PFSK-1 (cell line): ENCODE measurements at regions not wholly inside any gene's neighbourhood (a gene's known extent, or its start where the extent isn't known, plus 50 kb on each side); places are given as distances from the start of the nearest gene placed in this dataset.

Source experiments
- FOXP2 ChIP-seq: optimal IDR thresholded peaks from 2 replicates; pipeline ENCODE3; 2011; ENCODE audit warnings: borderline replicate concordance, control low read depth, inconsistent platforms; ENCODE audit not compliant: insufficient read depth; ENCODE audit errors: extremely low read length, extremely low read depth
- POLR2AphosphoS5 ChIP-seq: IDR thresholded peaks from 2 replicates; pipeline ENCODE4 v1.6.1; 2012; ENCODE audit warnings: low read depth, mild to moderate bottlenecking, control low read depth, low read length, moderate library complexity
- SIN3A ChIP-seq: IDR thresholded peaks from 2 replicates; pipeline ENCODE4 v1.6.1; 2012; ENCODE audit warnings: mild to moderate bottlenecking, low read length, moderate library complexity, borderline replicate concordance; ENCODE audit not compliant: insufficient read depth
- TAF1 ChIP-seq: IDR thresholded peaks from 2 replicates; pipeline ENCODE4 v1.6.1; 2012; ENCODE audit warnings: low read length, control low read depth, borderline replicate concordance; ENCODE audit not compliant: insufficient read depth
- TF ChIP-seq, protein P1 (sequence below), 2 experiments: IDR thresholded peaks; 2 replicates each; pipeline versions ENCODE4 v1.6.1 to v1.8.0; 2011 to 2012; ENCODE audit warnings: low read depth in 2 of 2, low read length in 2 of 2, control low read depth in 1 of 2, inconsistent platforms in 1 of 2, mild to moderate bottlenecking in 1 of 2, moderate library complexity in 1 of 2; ENCODE audit not compliant: insufficient read depth in 1 of 2

DNA sequence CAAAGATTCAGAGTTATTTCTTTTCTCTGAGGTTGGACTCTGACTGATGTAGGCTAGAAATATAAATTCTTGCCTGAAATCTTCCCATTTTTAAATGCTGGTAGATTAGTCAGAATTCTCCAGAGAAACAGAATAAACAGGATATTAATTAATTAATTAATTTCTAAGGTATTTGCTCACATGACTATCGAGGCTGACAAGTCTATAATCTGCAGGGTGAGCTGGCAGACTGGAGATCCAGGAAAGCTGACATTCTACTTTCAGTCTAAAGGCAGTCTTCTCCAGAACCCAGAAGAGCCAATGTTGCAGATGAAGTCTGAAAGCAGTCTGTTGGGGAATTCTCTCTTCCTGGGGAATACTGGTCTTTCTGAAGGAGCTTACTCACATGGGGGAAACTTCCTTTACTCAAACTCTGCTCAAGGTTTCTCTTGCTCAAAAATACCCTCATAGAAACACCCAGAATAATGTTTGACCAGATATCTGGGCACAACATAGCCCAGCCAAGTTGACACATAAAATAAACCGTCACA is 189.7 kb downstream of the KIF20B start:
- TF ChIP-seq, protein P1, sequence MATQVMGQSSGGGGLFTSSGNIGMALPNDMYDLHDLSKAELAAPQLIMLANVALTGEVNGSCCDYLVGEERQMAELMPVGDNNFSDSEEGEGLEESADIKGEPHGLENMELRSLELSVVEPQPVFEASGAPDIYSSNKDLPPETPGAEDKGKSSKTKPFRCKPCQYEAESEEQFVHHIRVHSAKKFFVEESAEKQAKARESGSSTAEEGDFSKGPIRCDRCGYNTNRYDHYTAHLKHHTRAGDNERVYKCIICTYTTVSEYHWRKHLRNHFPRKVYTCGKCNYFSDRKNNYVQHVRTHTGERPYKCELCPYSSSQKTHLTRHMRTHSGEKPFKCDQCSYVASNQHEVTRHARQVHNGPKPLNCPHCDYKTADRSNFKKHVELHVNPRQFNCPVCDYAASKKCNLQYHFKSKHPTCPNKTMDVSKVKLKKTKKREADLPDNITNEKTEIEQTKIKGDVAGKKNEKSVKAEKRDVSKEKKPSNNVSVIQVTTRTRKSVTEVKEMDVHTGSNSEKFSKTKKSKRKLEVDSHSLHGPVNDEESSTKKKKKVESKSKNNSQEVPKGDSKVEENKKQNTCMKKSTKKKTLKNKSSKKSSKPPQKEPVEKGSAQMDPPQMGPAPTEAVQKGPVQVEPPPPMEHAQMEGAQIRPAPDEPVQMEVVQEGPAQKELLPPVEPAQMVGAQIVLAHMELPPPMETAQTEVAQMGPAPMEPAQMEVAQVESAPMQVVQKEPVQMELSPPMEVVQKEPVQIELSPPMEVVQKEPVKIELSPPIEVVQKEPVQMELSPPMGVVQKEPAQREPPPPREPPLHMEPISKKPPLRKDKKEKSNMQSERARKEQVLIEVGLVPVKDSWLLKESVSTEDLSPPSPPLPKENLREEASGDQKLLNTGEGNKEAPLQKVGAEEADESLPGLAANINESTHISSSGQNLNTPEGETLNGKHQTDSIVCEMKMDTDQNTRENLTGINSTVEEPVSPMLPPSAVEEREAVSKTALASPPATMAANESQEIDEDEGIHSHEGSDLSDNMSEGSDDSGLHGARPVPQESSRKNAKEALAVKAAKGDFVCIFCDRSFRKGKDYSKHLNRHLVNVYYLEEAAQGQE (IDR thresholded peaks at IDR 0.05; ENCODE audit: insufficient read depth in 1 of 2, low read depth in 2 of 2, low read length in 2 of 2) = no peak
- TF ChIP-seq FOXP2 = no peak
- TF ChIP-seq SIN3A = no peak
- no peak for TF ChIP-seq TAF1
- no peak for TF ChIP-seq POLR2AphosphoS5

- no peak for TF ChIP-seq SIN3A
- TF ChIP-seq TAF1 = no peak
These were observed 192.7 kb downstream of the KIF20B start for GRCh38 chr10:89894051-89894450.

DNA sequence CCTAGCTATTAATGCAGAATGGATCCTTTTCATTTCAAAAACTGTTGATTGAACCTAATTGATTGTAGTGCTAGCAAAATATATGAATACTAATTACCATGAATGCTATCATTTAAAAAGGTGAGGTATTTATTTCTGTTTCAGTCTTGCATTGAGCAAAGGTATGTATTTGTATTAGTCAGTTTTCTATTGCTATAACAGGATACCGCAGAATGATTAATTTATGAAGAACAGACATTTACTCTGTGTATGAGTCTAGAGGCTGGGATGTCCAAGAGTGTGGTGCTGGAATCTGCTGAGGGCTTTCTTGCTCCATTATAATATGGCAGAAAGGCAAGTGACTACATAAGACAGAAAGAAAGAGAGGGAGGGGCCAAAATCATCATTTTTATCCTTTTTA is 199.2 kb downstream of the KIF20B start:
- TF ChIP-seq, protein P1 (IDR thresholded peaks at IDR 0.05; ENCODE audit: insufficient read depth in 1 of 2, low read depth in 2 of 2, low read length in 2 of 2) = no peak
- TF ChIP-seq TAF1 (no peak), SIN3A (no peak), POLR2AphosphoS5 (no peak), FOXP2 (no peak)

DNA sequence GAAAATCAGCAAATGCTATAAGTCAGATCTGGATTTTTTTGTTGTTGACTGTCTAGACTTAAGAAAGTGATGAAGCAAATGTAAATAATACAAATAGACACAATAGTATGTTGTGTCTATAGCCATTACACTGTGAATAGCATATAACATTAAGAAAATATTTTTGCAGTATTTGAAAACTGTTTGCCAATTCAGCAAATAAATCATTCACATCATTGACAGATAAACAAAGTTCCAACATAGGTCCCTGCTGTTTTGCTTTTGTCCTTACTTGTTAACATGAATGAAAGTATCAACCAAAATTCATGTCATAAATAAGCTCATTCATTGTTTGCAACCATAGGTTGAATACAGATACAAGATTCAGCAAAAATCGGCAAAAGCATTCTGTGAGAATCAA is 200.5 kb downstream of the KIF20B start:
- TF ChIP-seq TAF1 (no peak), FOXP2 (no peak), POLR2AphosphoS5 (no peak), SIN3A (no peak)
- TF ChIP-seq, protein P1 (IDR thresholded peaks at IDR 0.05; ENCODE audit: insufficient read depth in 1 of 2, low read depth in 2 of 2, low read length in 2 of 2) = no peak

- TF ChIP-seq, protein P1 (IDR thresholded peaks at IDR 0.05; ENCODE audit: insufficient read depth in 1 of 2, low read depth in 2 of 2, low read length in 2 of 2) = no peak
- TF ChIP-seq POLR2AphosphoS5 = no peak
- no peak for TF ChIP-seq FOXP2
- TF ChIP-seq TAF1 = no peak
- TF ChIP-seq SIN3A = no peak
These were observed 203.4 kb downstream of the KIF20B start for GRCh38 chr10:89904755-89905154.
